ENCODE measurements at regions not wholly inside any gene's neighbourhood (a gene's known extent, or its start where the extent isn't known, plus 50 kb on each side); places are given as distances from the start of the nearest gene placed in this dataset.

DNA sequence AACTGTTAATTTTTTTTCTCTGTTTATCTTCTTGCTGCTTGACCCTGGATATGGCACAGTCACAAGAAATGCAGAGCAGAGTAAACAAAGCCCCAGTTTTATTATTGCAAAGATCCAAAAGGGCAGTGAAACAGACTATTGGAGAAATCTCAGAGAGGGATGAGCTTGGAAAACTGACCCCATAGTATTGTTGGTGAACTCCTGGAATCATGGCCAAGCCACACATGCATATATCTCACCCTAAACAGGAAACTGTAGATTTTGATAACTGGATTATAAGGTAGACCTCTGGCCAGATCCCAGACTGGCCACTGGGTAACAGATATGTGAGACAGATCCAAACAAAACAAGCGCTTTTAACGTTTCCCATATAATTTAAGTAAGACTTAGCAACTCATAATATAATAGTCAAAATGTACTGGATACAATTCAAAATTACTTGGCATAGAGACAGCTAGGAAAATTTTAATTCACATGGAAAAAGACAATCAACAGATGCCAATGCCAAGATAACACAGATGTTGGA is 263.5 kb upstream of the SEMA6A start:
- TF ChIP-seq, protein P1, sequence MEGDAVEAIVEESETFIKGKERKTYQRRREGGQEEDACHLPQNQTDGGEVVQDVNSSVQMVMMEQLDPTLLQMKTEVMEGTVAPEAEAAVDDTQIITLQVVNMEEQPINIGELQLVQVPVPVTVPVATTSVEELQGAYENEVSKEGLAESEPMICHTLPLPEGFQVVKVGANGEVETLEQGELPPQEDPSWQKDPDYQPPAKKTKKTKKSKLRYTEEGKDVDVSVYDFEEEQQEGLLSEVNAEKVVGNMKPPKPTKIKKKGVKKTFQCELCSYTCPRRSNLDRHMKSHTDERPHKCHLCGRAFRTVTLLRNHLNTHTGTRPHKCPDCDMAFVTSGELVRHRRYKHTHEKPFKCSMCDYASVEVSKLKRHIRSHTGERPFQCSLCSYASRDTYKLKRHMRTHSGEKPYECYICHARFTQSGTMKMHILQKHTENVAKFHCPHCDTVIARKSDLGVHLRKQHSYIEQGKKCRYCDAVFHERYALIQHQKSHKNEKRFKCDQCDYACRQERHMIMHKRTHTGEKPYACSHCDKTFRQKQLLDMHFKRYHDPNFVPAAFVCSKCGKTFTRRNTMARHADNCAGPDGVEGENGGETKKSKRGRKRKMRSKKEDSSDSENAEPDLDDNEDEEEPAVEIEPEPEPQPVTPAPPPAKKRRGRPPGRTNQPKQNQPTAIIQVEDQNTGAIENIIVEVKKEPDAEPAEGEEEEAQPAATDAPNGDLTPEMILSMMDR (IDR thresholded peaks at IDR 0.05), result no peak
- TF ChIP-seq POLR2A (IDR thresholded peaks at IDR 0.05), result no peak

All from vagina (tissue), 2 donors.